ENCODE measurements at regions not wholly inside any gene's neighbourhood (a gene's known extent, or its start where the extent isn't known, plus 50 kb on each side); places are given as distances from the start of the nearest gene placed in this dataset.

DNA sequence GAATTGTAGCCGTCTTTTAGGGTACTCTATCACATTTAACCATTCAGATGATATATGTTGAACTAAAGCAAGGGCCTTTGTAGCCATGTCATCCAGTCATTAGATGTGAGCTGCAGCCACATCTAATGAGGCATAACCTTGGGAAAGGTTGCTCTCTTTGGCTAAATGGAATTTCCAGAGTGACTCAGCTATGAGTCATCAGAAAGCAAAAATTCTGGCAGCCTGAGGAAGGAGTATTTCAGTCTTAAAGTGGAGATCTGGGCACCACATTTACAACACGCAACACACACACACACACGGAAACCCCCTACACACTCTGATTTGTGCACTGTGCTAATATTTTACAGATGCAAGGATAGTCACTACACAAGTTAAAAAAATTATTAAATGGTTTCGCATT is 176.9 kb upstream of the ZWINT start:
- Histone ChIP-seq H3K27ac (no peak overlapping the region), H3K4me1 (no peaks in the 10 kb centered on the region), H3K9me3 (no peaks in the 10 kb centered on the region), H3K36me3 (no peaks in the 10 kb centered on the region), H3K27me3 (no peaks in the 10 kb centered on the region), H3K4me3 (no peak overlapping the region)
- WGBS, 2 donors, result 88 to 95% methylated on average over 4 of the region's 4 CpGs
- TF ChIP-seq POLR2A (IDR thresholded peaks at IDR 0.05) (no peak), EP300 (IDR thresholded peaks at IDR 0.05) (no peak), POLR2AphosphoS5 (IDR thresholded peaks at IDR 0.05) (no peak)
- TF ChIP-seq, protein P1, sequence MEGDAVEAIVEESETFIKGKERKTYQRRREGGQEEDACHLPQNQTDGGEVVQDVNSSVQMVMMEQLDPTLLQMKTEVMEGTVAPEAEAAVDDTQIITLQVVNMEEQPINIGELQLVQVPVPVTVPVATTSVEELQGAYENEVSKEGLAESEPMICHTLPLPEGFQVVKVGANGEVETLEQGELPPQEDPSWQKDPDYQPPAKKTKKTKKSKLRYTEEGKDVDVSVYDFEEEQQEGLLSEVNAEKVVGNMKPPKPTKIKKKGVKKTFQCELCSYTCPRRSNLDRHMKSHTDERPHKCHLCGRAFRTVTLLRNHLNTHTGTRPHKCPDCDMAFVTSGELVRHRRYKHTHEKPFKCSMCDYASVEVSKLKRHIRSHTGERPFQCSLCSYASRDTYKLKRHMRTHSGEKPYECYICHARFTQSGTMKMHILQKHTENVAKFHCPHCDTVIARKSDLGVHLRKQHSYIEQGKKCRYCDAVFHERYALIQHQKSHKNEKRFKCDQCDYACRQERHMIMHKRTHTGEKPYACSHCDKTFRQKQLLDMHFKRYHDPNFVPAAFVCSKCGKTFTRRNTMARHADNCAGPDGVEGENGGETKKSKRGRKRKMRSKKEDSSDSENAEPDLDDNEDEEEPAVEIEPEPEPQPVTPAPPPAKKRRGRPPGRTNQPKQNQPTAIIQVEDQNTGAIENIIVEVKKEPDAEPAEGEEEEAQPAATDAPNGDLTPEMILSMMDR (IDR thresholded peaks at IDR 0.05), result no peak
- DNase-seq, result no peak
- intact Hi-C loops (cut with DNase I), result no loop called here

DNA sequence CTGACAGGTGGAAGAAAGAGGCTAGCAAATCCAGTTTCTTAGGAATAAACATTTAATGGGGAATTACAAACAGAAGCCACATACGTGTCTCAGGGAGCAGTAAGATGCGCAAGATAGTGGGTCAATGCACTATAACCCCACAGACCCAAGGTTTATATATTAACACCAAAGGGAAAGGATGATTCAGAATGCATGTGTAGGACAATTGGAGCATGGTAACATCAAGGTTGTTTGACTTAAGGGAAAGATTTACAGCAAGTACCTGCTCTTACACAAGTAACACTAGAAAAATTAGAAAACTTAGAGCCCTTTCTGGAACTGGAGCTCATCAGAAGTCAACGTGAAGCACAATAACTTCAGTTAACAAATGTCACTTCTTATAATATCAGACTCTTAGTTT is 161.1 kb upstream of the ZWINT start:
- 56 to 60% methylated on average over 3 of the region's 3 CpGs for WGBS, 2 donors
- Histone ChIP-seq H3K4me3 (no peak overlapping the region), H3K27me3 (no peaks in the 10 kb centered on the region), H3K36me3 (no peaks in the 10 kb centered on the region), H3K27ac (no peak overlapping the region), H3K4me1 (no peaks in the 10 kb centered on the region), H3K9me3 (no peaks in the 10 kb centered on the region)
- intact Hi-C loops (cut with DNase I), result no loop called here
- TF ChIP-seq EP300 (IDR thresholded peaks at IDR 0.05) (no peak), POLR2AphosphoS5 (IDR thresholded peaks at IDR 0.05) (no peak), POLR2A (IDR thresholded peaks at IDR 0.05) (no peak)
- TF ChIP-seq, protein P1 (IDR thresholded peaks at IDR 0.05), result no peak
- DNase-seq, result no peak

DNA sequence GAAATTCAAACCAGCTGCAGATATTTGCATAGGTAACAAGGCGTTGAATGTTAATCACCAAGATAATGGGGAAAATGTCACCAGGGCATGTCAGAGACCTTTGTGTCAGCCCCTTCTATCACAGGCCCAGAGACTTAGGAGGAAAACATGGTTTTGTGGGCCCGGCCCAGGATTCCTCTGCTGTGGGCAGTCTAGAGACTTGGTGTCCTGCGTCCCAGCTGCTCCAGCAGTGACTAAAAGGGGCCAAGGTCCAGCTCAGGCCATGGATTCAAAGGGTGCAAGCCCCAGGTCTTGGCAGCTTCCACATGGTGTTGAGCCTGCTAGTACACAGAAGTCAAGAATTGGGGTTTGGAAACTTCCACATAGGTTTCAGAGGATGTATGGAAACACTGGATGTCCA is 147.5 kb upstream of the ZWINT start:
- Histone ChIP-seq H3K9me3 (no peaks in the 10 kb centered on the region), H3K4me3 (no peak overlapping the region), H3K27me3 (no peaks in the 10 kb centered on the region), H3K27ac (no peak overlapping the region), H3K4me1 (no peaks in the 10 kb centered on the region), H3K36me3 (no peaks in the 10 kb centered on the region)
- TF ChIP-seq POLR2AphosphoS5 (IDR thresholded peaks at IDR 0.05) (no peak), EP300 (IDR thresholded peaks at IDR 0.05) (no peak), POLR2A (IDR thresholded peaks at IDR 0.05) (no peak)
- TF ChIP-seq, protein P1 (IDR thresholded peaks at IDR 0.05), result no peak
- 76 to 82% methylated on average over 3 of the region's 3 CpGs for WGBS, 2 donors
- no peak for DNase-seq
- intact Hi-C loops (cut with DNase I), result no loop called here

DNA sequence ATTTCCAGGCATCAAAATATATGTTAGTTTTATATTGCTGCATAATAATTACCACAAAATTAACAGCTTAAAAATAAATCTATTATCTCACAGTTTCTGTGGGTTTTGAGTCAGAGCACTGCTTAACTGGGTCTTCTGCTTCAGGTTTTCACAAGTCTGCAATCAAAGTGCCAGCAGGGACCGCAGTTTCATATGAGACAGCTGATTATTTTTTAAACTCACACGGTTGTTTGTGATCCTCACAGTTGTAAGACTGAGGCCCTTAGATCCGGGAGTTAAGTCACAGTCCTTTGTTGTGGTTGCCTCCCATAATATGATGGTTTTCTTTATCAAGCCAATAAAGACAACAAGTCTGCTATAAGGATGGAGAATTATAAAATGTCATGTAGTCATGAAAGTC is 146.0 kb upstream of the ZWINT start:
- no peaks in the 10 kb centered on the region for H3K27me3 ChIP-seq
- no peak overlapping the region for H3K27ac ChIP-seq
- WGBS, 2 donors, result 80 to 85% methylated on average over 3 of the region's 3 CpGs
- no peaks in the 10 kb centered on the region for H3K4me1 ChIP-seq
- H3K4me3 ChIP-seq, result no peak overlapping the region
- TF ChIP-seq EP300 (IDR thresholded peaks at IDR 0.05) (no peak), POLR2A (IDR thresholded peaks at IDR 0.05) (no peak), POLR2AphosphoS5 (IDR thresholded peaks at IDR 0.05) (no peak)
- TF ChIP-seq, protein P1 (IDR thresholded peaks at IDR 0.05), result no peak
- intact Hi-C loops (cut with DNase I), result no loop called here
- DNase-seq, result no peak
- no peaks in the 10 kb centered on the region for H3K9me3 ChIP-seq
- no peaks in the 10 kb centered on the region for H3K36me3 ChIP-seq

DNA sequence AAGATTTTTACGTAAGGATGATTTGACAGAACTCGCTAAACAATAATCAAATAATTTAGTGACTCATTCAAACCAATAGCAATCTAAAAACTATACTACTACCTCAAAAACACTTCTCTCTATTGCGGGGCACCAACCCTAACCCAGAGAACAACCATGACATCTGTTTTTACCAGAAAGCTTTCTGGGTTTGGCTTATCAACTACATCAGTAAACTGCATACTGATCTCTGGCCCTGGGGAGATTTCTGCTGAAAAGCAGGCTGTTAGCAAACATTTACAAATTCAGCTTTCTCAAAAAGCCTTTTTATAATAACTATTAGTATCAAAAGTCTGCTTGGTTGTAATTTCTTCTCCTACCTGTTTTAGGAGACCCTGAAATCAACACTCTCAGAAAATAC is 144.5 kb upstream of the ZWINT start:
- 90 to 92% methylated on average over 3 of the region's 3 CpGs for WGBS, 2 donors
- intact Hi-C loops (cut with DNase I), result no loop called here
- Histone ChIP-seq H3K27me3 (no peaks in the 10 kb centered on the region), H3K4me1 (no peaks in the 10 kb centered on the region), H3K27ac (no peak overlapping the region), H3K9me3 (no peaks in the 10 kb centered on the region), H3K4me3 (no peak overlapping the region), H3K36me3 (no peaks in the 10 kb centered on the region)
- TF ChIP-seq POLR2AphosphoS5 (IDR thresholded peaks at IDR 0.05) (no peak), POLR2A (IDR thresholded peaks at IDR 0.05) (no peak), EP300 (IDR thresholded peaks at IDR 0.05) (no peak)
- TF ChIP-seq, protein P1 (IDR thresholded peaks at IDR 0.05), result no peak
- no peak for DNase-seq

Measured in sigmoid colon (tissue), 6 donors.